B cell (primary cell): ENCODE measurements at regions not wholly inside any gene's neighbourhood (a gene's known extent, or its start where the extent isn't known, plus 50 kb on each side); places are given as distances from the start of the nearest gene placed in this dataset.

Experiments
- ATAC-seq: fragments of 200-7000 bp; cut with Tn5 transposase; one replicate; pipeline ENCODE4 v1.10.0; 2021; ENCODE audit warnings: low read depth, mild to moderate bottlenecking, moderate number of reproducible peaks, moderate library complexity
- CTCF ChIA-PET: fragments of 350-600 bp; sonication (Branson Sonifier 250); formaldehyde crosslinking; loops from one replicate; lab custom pipeline; 2021; ENCODE audit warnings: antibody characterized with exemption, inconsistent platforms; lab: Charles Lee
- POLR2A ChIA-PET: fragments of 350-600 bp; sonication (Branson Sonifier 250); formaldehyde crosslinking; loops from one replicate; lab custom pipeline; 2021; ENCODE audit warnings: antibody characterized with exemption; lab: Charles Lee
- DNase-seq: peaks from one replicate; pipeline ENCODE4 v3.0.0; 2013
- H2AFZ ChIP-seq: 2 replicates; pipeline ENCODE4 v1.6.1; 2012; ENCODE audit warnings: mild to moderate bottlenecking, low read depth, low read length; ENCODE audit not compliant: insufficient read depth, poor library complexity, severe bottlenecking
- H3K27ac ChIP-seq, 2 donors: 1 replicate in 1 of 2; 2 replicates in 1 of 2; pipeline ENCODE4 v1.5.1; 2012 to 2013; ENCODE audit warnings: low read length in 2 of 2, mild to moderate bottlenecking in 2 of 2, moderate library complexity in 1 of 2
- H3K27me3 ChIP-seq, 4 experiments: fragments of 200-600 bp in 1 of 4; sonication (generic) in 1 of 4; replicated peaks in 1 of 4; 1 replicate in 2 of 4; 2 replicates in 2 of 4; pipeline versions ENCODE4 v1.6.1 to v1.7.0; 2013 to 2016; ENCODE audit warnings: low read length in 3 of 4, mild to moderate bottlenecking in 2 of 4, mixed read lengths in 1 of 4, moderate library complexity in 1 of 4; ENCODE audit not compliant: insufficient read depth in 4 of 4, control insufficient read depth in 3 of 4; ENCODE audit errors: control extremely low read depth in 1 of 4
- H3K36me3 ChIP-seq, 2 experiments: replicated peaks in 1 of 2; 1 replicate in 1 of 2; 2 replicates in 1 of 2; pipeline versions ENCODE4 v1.6.1 to v1.7.1; 2013; ENCODE audit warnings: low read length in 1 of 2; ENCODE audit not compliant: insufficient read depth in 2 of 2, control insufficient read depth in 1 of 2; ENCODE audit errors: control extremely low read depth in 1 of 2, extremely low read depth in 1 of 2
- H3K4me1 ChIP-seq, 2 donors: fragments of 200-600 bp in 1 of 2; sonication (generic) in 1 of 2; 1 replicate in 1 of 2; 2 replicates in 1 of 2; pipeline versions ENCODE4 v1.5.1 to v1.6.1; 2013 to 2017; ENCODE audit warnings: low read length in 2 of 2; ENCODE audit not compliant: control insufficient read depth in 2 of 2, insufficient read depth in 2 of 2
- H3K4me2 ChIP-seq: replicated peaks from 2 replicates; pipeline ENCODE3; 2012; ENCODE audit warnings: mild to moderate bottlenecking, low read depth, low read length; ENCODE audit not compliant: poor library complexity, severe bottlenecking
- H3K4me3 ChIP-seq, 5 experiments: fragments of 200-600 bp in 1 of 5; sonication (generic) in 1 of 5; 1 replicate in 3 of 5; 2 replicates in 2 of 5; pipeline versions ENCODE4 v1.5.1 to v1.7.0; 2011 to 2016; ENCODE audit warnings: low read length in 4 of 5, mild to moderate bottlenecking in 4 of 5, low read depth in 2 of 5, control low read depth in 1 of 5, moderate library complexity in 1 of 5; ENCODE audit not compliant: insufficient read depth in 1 of 5; ENCODE audit errors: control extremely low read depth in 1 of 5, extremely low read depth in 1 of 5
- H3K79me2 ChIP-seq: fragments of 200-600 bp; sonication (generic); one replicate; pipeline ENCODE4 v1.6.0; 2016; ENCODE audit warnings: low read length; ENCODE audit not compliant: control insufficient read depth, insufficient read depth
- H3K9ac ChIP-seq: fragments of 200-600 bp; sonication (generic); 2 replicates; pipeline ENCODE4 v1.6.1; 2017; ENCODE audit warnings: mild to moderate bottlenecking, low read length, moderate library complexity
- H3K9me3 ChIP-seq, 3 donors: one replicate each; pipeline versions ENCODE4 v1.6.1 to v1.7.1; 2013; ENCODE audit warnings: low read length in 2 of 3; ENCODE audit not compliant: control insufficient read depth in 2 of 3, insufficient read depth in 1 of 3; ENCODE audit errors: control extremely low read depth in 1 of 3
- H4K20me1 ChIP-seq: 2 replicates; pipeline ENCODE4 v1.6.0; 2012; ENCODE audit warnings: mild to moderate bottlenecking, low read length; ENCODE audit not compliant: insufficient read depth, control insufficient read depth, poor library complexity, severe bottlenecking
- H3K27ac Mint-ChIP-seq: one replicate; pipeline ENCODE4 v1.8.0; 2021; ENCODE audit warnings: mixed read lengths
- H3K27me3 Mint-ChIP-seq: one replicate; pipeline ENCODE4 v1.8.0; 2021; ENCODE audit warnings: mixed read lengths
- H3K4me1 Mint-ChIP-seq: one replicate; pipeline ENCODE4 v1.8.0; 2021; ENCODE audit warnings: mixed read lengths
- H3K4me3 Mint-ChIP-seq: one replicate; pipeline ENCODE4 v1.8.0; 2021; ENCODE audit warnings: mixed read lengths
- H3K9me3 Mint-ChIP-seq: one replicate; pipeline ENCODE4 v1.8.0; 2022; ENCODE audit warnings: mixed read lengths; ENCODE audit not compliant: insufficient read depth
- EZH2 ChIP-seq: IDR thresholded peaks from 2 replicates; pipeline ENCODE4 v1.6.1; 2012; ENCODE audit warnings: borderline replicate concordance, low read depth, mild to moderate bottlenecking, moderate library complexity, low read length; ENCODE audit not compliant: insufficient read depth, poor library complexity, severe bottlenecking
- WGBS: methylation state at CpG from one replicate; pipeline ENCODE4 v1.1.5; 2013; ENCODE audit warnings: missing lambda C conversion rate; ENCODE audit not compliant: insufficient coverage; 5-methylcytosine and 5-hydroxymethylcytosine counted together
- intact Hi-C: fragments of 100-400 bp; cut with micrococcal nuclease; formaldehyde crosslinking; loops from one replicate; pipeline ENCODE4 v1.10.0; 2022
- TF ChIP-seq, protein P1 (sequence below): fragments of 200-600 bp; IDR thresholded peaks from one replicate; pipeline ENCODE4 v1.8.0; 2022; ENCODE audit warnings: antibody characterized with exemption, mild to moderate bottlenecking

GRCh38 chr4:138706201-138706600, 309.4 kb upstream of the NOCT start:
- intact Hi-C loops: no loop called here
- no peak overlapping the region for H3K4me3 Mint-ChIP-seq
- Histone ChIP-seq H4K20me1 (no peaks in the 10 kb centered on the region), H3K27ac (no peak overlapping the region), H2AFZ (no peak overlapping the region), H3K36me3 (no peaks in the 10 kb centered on the region), H3K9me3 (no peaks in the 10 kb centered on the region), H3K4me1 (no peaks in the 10 kb centered on the region), H3K9ac (no peak overlapping the region), H3K27me3 (peaks cover 0 to 3% (median 1%) of the 10 kb centered on the region in 4 experiments), H3K4me3 (no peak overlapping the region), H3K4me2 (no peak overlapping the region), H3K79me2 (no peaks in the 10 kb centered on the region)
- TF ChIP-seq, protein P1, sequence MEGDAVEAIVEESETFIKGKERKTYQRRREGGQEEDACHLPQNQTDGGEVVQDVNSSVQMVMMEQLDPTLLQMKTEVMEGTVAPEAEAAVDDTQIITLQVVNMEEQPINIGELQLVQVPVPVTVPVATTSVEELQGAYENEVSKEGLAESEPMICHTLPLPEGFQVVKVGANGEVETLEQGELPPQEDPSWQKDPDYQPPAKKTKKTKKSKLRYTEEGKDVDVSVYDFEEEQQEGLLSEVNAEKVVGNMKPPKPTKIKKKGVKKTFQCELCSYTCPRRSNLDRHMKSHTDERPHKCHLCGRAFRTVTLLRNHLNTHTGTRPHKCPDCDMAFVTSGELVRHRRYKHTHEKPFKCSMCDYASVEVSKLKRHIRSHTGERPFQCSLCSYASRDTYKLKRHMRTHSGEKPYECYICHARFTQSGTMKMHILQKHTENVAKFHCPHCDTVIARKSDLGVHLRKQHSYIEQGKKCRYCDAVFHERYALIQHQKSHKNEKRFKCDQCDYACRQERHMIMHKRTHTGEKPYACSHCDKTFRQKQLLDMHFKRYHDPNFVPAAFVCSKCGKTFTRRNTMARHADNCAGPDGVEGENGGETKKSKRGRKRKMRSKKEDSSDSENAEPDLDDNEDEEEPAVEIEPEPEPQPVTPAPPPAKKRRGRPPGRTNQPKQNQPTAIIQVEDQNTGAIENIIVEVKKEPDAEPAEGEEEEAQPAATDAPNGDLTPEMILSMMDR: no peak
- no peak for TF ChIP-seq EZH2
- H3K9me3 Mint-ChIP-seq: no peaks in the 10 kb centered on the region
- peaks cover 17% of the 10 kb centered on the region for H3K27me3 Mint-ChIP-seq
- no peaks in the 10 kb centered on the region for H3K4me1 Mint-ChIP-seq
- ATAC-seq: no peak
- WGBS: no CpG with 5 or more reads among the region's 2 CpGs
- DNase-seq: no peak
- CTCF ChIA-PET: interaction anchor here (1.2 kb wide), 1 partner anchor 25 kb away, joined by 4 read pairs; no protein-coding TSS in a partner anchor
- POLR2A ChIA-PET: no interaction called here
- H3K27ac Mint-ChIP-seq: no peak overlapping the region

DNA sequence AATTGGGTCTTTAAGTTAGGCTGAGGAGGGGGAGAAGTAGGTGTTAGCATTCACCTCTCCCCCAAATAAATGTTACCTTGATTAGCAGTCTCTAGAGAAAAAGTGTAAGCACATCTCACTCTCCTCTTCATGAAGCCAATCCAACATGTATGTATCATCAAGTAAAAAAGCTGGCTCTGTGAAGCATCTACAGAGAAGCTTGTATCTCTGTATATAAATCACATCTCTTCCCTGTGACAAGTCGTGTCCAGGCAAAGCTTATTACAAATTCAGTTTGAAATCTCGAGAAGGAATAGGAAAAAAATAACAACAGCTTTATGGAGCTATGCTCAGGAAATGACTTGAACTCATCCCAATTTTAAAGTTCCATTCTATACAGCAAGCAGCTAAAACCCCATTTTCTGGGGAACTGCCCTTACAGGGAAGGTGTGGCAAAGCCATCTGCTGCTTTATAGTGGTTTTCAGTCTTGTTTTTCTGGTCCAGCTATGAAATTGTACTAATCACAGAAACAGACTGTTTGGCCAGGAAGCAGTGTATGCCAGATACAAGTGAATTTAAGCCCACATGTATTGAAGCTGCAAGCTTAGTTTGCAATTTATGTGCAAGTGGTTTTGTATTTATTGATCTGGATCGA, 313.3 kb upstream of the NOCT start:
- ChIA-PET CTCF (no interaction called here), POLR2A (no interaction called here)
- ATAC-seq: no peak
- Histone ChIP-seq H3K36me3 (no peaks in the 10 kb centered on the region), H2AFZ (no peak overlapping the region), H3K27me3 (peaks cover 0 to 2% (median 0%) of the 10 kb centered on the region in 4 experiments), H3K9me3 (no peaks in the 10 kb centered on the region), H3K4me2 (no peak overlapping the region), H3K79me2 (no peaks in the 10 kb centered on the region), H4K20me1 (no peaks in the 10 kb centered on the region), H3K4me3 (no peak overlapping the region), H3K27ac (no peak overlapping the region), H3K4me1 (no peaks in the 10 kb centered on the region), H3K9ac (no peak overlapping the region)
- Mint-ChIP-seq H3K27ac (no peak overlapping the region), H3K4me3 (no peak overlapping the region), H3K27me3 (peaks cover 8% of the 10 kb centered on the region), H3K9me3 (no peaks in the 10 kb centered on the region), H3K4me1 (no peaks in the 10 kb centered on the region)
- TF ChIP-seq, protein P1: no peak
- no peak for TF ChIP-seq EZH2
- DNase-seq: no peak
- no CpG with 5 or more reads among the region's 3 CpGs for WGBS
- intact Hi-C loops: no loop called here
